ENCODE measurements at regions not wholly inside any gene's neighbourhood (a gene's known extent, or its start where the extent isn't known, plus 50 kb on each side); places are given as distances from the start of the nearest gene placed in this dataset.

DNA sequence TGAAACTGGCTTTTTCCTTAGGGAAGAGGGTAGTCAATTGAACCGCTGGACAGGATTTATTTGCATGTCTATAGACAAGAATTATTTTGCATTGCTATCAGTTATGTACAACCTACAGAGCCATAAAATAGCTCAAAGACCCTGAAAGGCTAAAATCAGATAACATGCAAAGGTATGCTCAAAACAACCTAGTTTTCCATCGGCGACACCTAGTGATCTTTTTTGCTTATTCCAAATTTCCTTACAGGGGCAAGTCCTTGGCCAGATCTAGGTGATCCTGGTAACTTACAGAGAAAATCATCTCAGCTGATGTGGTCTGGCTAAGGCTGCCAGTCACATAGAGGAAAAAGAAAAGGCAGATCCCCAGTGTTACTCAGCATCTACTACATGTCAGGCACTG lies 141.2 kb upstream of the RPL38 start:
- H3K4me3 ChIP-seq (ENCODE audit: extremely low read depth in 1 of 4, insufficient read depth in 2 of 4, low read depth in 3 of 4, low read length in 4 of 4): no peak overlapping the region
- no peak overlapping the region for H2BK20ac ChIP-seq (ENCODE audit: low read length)
- no peak overlapping the region for H2AK5ac ChIP-seq (ENCODE audit: low read depth, low read length)
- no peak overlapping the region for H2BK120ac ChIP-seq (replicated peaks; ENCODE audit: low read depth, low read length)
- no peak overlapping the region for H2BK5ac ChIP-seq (ENCODE audit: low read depth, low read length)
- no peak overlapping the region for H3K23ac ChIP-seq (ENCODE audit: insufficient read length)
- no peak overlapping the region for H2BK15ac ChIP-seq (ENCODE audit: low read length)
- H3K9ac ChIP-seq (replicated peaks in 1 of 4; ENCODE audit: extremely low read depth in 1 of 4, low read depth in 3 of 4, low read length in 3 of 4): no peak overlapping the region
- no peak overlapping the region for H2BK12ac ChIP-seq (ENCODE audit: low read depth, low read length)
- no peak for DNase-seq (ENCODE audit: low read depth in 1 of 2, low spot score in 2 of 2)
- H3K4ac ChIP-seq (replicated peaks; ENCODE audit: insufficient read length, low read depth, low read length): no peak overlapping the region
- no peak overlapping the region for H3K18ac ChIP-seq (ENCODE audit: extremely low read depth, low read length)
- H4K8ac ChIP-seq (ENCODE audit: extremely low read depth, insufficient read depth, low read length): no peak overlapping the region
- ChIA-PET POLR2A (ENCODE audit: partially characterized antibody) (interaction anchor here (1.1 kb wide), 1 partner anchor 28 kb away, joined by 4 read pairs; no protein-coding TSS in a partner anchor), CTCF (ENCODE audit: partially characterized antibody) (interaction anchor here (0.9 to 9.7 kb wide), 12 partner anchors 10 to 161 kb away, joined by 3 to 55 read pairs (median 4); no protein-coding TSS in a partner anchor)
- H3K9me3 ChIP-seq (ENCODE audit: insufficient read depth in 2 of 2, low read depth in 1 of 2, low read length in 1 of 2): peaks cover 0 to 1% of the 10 kb centered on the region in 2 experiments; a peak in 1 of 4 replicates
- no peak overlapping the region for H3K14ac ChIP-seq (ENCODE audit: insufficient read length)
- no peak overlapping the region for H4K91ac ChIP-seq (replicated peaks; ENCODE audit: insufficient read length, low read length)
- no peaks in the 10 kb centered on the region for H4K20me1 ChIP-seq (replicated peaks in 1 of 2; ENCODE audit: control insufficient read depth in 1 of 2, insufficient read depth in 2 of 2, low read length in 2 of 2)
- H2AFZ ChIP-seq (ENCODE audit: low read length): no peak overlapping the region
- H3K56ac ChIP-seq (replicated peaks; ENCODE audit: insufficient read length, low read depth, low read length): no peak overlapping the region
- no peak overlapping the region for H4K5ac ChIP-seq (ENCODE audit: insufficient read length, low read depth, low read length)
- no peak overlapping the region for H3K4me2 ChIP-seq (ENCODE audit: insufficient read depth in 1 of 2, low read depth in 2 of 2, low read length in 2 of 2)
- no peaks in the 10 kb centered on the region for H3K79me1 ChIP-seq (ENCODE audit: low read depth, low read length)
- 83% methylated on average over 3 of the region's 3 CpGs; no CpG with 5 or more reads in 1 of the 2 experiments for WGBS, 2 experiments (ENCODE audit: extremely low coverage in 1 of 2, insufficient coverage in 1 of 2, insufficient read length in 1 of 2, insufficient replicate concordance in 2 of 2, low coverage in 1 of 2, low lambda C conversion rate in 2 of 2, missing lambda C conversion rate in 1 of 2)
- H3K23me2 ChIP-seq (ENCODE audit: low read depth, low read length): no peaks in the 10 kb centered on the region; the same call in 1 of the 2 replicates
- TF ChIP-seq PHF8 (conservative IDR thresholded peaks at IDR 0.05; ENCODE audit: low read depth, low read length) (no peak), RAD21 (IDR thresholded peaks at IDR 0.05 in 1 of 2, conservative IDR thresholded peaks at IDR 0.05 in 1 of 2; ENCODE audit: low read depth in 2 of 2, low read length in 2 of 2) (0 out of 4 replicates have a peak, but pooled peaks of 1 of the 2 experiments have one; percentile 3)
- no peaks in the 10 kb centered on the region for H3K79me2 ChIP-seq (ENCODE audit: control insufficient read depth in 1 of 2, insufficient read depth in 2 of 2, low read length in 2 of 2)
- H3K4me1 ChIP-seq (replicated peaks in 1 of 4; ENCODE audit: control insufficient read depth in 3 of 4, insufficient read depth in 4 of 4, low read length in 3 of 4): peaks cover 0 to 7% (median 0%) of the 10 kb centered on the region in 4 experiments; a peak in 1 of 7 replicates
- no peak for FAIRE-seq
- no peak overlapping the region for H3K27ac ChIP-seq (ENCODE audit: low read depth, low read length)
- H3K27me3 ChIP-seq (replicated peaks in 1 of 4; ENCODE audit: control insufficient read depth in 3 of 4, extremely low read depth in 1 of 4, insufficient read depth in 3 of 4, low read length in 3 of 4): no peaks in the 10 kb centered on the region; a peak in 1 of 7 replicates
- no peaks in the 10 kb centered on the region for H3K36me3 ChIP-seq (ENCODE audit: control insufficient read depth in 2 of 4, insufficient read depth in 4 of 4, low read length in 3 of 4)
